IPS-11a (cell line): ENCODE measurements at regions not wholly inside any gene's neighbourhood (a gene's known extent, or its start where the extent isn't known, plus 50 kb on each side); places are given as distances from the start of the nearest gene placed in this dataset.

Experiments used
- H3K4me3 ChIP-seq: one replicate; pipeline ENCODE4 v1.5.1; 2013; ENCODE audit warnings: low read depth, low read length, control low read depth

- H3K4me3 ChIP-seq = no peak overlapping the region
Measured at GRCh38 chr10:131660427-131660826, 240.4 kb upstream of the PPP2R2D start.

- no peak overlapping the region for H3K4me3 ChIP-seq
Measured at GRCh38 chr10:131662851-131663250, 238.0 kb upstream of the PPP2R2D start.

DNA sequence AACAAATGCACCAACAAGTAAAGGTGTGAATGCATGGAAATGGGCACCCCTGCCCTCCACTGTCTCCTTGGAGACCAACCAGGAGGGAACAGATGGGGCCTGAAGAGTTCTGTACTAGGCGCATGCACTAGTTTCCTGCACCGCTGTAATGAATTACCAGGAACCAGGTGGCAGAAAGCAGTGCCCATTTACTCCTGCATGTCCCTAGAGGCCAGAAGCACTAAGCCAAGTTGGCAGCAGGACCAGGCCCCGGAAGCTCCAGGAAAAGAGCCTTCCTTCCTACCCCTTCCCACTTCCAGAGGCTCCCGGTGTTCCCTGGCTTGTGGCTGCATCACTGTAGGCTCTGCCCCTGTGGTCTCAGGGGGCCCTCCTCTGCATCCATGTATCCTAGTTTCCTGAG is 237.5 kb upstream of the PPP2R2D start:
- no peak overlapping the region for H3K4me3 ChIP-seq

DNA sequence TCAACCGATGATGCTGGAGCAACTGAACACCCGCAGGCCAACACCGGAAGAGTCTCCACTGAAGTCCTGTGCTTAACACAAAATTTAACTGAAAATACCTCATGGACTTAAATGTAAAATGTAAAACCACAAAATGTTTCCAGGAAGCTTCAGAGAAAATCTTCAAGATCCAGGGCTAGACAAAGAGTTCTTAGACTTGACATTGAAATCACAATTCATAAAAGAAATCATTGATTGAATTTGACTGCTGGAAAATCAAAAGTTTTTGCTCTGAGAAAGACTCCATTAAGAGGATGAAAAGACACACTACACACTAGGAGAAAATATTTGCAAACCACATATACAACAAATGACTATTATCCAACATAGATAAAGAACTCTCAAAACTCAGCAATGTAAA is 234.7 kb upstream of the PPP2R2D start:
- H3K4me3 ChIP-seq = no peak overlapping the region

DNA sequence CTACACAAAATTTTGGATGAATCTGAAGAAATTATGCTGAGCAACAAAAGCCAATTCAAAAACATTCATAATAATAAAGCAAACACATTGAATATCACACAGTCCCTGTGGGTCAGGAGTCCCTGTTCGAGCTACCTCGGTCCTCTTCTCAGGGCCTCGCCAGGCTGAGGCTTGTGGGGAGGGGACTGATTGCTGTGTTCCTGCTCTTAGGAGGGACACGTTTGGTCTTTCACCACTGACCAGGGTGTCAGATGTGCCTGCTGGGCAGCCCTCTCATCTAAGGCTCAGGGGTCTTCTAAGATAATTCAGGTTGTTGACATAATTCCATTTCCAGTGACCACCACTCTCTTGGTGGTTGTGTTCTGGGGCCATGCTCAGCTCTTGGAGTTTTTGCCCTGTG is 233.8 kb upstream of the PPP2R2D start:
- no peak overlapping the region for H3K4me3 ChIP-seq

DNA sequence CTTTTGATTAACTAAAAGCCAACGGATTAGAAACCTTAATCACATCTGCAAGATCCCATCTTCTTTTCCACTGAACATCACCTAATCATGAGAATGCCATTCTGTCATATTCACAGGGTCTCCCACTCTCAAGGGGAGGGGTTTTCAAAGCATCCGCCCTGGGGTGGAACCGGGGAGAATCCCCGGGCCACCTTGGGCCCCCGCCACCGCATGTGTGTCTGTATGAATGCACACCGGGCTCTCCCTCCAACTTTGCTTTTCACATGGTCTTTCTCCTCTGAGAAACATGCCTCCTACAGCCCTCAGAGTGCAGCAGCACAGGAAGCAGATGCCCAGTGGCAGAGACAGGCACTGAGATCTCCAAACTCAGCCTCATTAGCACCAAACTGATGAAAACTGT is 233.2 kb upstream of the PPP2R2D start:
- no peak overlapping the region for H3K4me3 ChIP-seq

DNA sequence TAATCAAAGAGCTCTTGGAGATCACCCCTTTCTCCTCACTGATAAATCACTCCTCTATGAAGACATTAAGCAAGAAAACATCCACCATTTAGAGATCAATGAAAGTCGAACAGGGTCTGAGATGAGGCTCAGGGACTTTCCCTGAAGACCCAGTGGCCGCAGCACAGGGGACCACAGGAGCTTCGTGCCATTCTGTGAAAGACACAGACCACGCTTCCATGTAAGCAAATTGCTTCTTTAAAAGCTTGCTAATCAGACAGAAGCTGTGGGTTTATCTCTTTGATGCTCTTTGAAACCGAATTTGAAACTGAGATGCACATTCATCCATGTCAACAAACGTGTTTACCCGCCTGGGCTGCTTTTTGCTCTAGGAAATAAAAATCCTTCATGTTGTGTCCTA is 231.9 kb upstream of the PPP2R2D start:
- H3K4me3 ChIP-seq = no peak overlapping the region

- H3K4me3 ChIP-seq = no peak overlapping the region
Measured at GRCh38 chr10:131669838-131670237, 231.0 kb upstream of the PPP2R2D start.

DNA sequence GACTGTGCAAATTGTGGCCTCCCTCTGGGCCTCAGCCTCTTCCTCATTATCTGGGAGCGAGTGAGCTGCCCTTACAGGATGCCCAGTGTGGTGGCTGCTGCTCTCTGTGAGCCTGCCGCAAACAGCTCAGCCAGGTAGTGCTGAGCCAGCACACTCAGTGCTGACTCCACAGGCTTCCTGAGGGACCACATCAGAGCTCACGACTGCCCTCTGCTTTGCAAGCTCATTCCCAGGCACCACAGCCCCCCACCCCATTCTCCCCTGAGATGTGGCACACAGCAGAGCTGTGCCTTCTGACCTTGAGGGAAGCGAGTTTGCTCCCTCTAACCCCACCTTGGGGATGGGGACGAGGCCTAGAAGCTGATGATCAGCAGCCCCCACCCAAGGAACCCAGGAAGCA is 230.5 kb upstream of the PPP2R2D start:
- no peak overlapping the region for H3K4me3 ChIP-seq

DNA sequence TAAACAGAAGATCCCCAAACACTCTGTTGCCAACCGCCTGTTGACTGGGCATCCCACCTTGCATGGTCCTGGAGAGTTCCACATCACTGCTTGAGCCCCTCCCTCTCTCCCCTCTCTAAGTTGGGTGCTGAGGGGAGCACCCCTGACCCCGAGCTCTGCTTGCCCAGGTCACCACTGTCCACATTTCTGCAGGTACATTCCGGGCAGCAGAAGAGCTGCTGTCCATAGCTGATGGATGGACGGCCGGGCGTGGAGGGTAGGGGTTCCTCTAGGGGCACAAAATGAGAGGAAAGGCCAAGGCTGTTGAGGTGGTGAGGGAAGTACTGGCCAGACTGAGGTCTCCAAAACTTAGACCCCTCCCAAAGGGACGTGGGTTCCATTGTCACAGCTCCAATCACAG is 227.4 kb upstream of the PPP2R2D start:
- no peak overlapping the region for H3K4me3 ChIP-seq

- H3K4me3 ChIP-seq = no peak overlapping the region
Measured at GRCh38 chr10:131674130-131674529, 226.7 kb upstream of the PPP2R2D start.

DNA sequence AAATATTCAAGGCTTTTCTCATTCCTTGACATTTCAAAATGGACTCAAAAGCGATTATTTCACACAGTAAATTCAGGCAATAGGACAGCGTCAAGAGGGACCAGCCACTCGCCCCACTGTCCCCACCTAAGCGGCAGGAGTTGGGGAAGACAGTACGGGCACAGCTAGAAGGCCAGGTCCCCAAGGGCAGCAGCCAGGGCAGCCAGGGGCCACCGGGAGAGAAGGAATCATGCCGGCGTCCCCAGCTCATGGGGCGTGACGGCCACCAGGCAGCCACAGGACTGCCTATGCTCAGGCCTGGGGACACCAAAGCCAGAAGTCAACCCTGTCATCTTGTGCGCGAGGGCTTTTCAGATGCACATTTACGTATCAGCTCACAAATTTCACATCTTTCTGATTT is 225.7 kb upstream of the PPP2R2D start:
- H3K4me3 ChIP-seq = no peak overlapping the region

DNA sequence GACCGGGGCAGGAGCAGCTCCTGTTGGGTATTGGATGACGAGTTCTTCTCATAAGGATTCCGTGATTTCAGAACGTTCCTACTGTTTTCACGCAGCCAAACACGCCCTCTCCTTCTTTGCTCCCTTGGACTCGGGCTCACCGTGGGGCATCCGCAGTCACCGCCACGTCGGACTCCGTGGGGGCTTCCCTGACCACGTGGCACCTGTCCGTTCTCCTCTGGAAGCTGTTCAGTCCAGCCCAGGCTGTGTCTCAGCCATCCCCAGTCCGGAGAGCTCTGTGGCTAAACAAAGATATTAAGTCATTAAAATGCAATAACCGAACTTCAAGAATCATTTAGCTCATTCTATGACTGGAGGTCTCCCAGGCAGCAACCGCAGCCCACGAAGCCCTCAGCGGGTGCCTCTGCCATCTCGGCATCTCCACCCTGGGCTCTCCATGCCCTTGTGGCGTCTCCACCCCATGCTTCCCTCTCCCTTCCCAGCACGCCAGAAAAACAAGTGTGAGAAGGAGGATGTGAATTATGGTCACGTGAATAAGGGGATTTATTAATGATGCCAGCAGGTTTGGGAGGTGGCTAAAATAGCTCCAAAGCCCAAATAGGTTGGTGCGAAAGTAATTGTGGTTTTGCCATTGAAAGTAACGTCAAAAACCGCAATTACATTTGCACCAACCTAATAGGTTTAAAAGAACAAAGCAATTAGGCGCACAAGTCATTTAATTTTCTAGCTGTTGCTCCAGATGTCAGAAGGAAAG is 224.6 kb upstream of the PPP2R2D start:
- no peak overlapping the region for H3K4me3 ChIP-seq

DNA sequence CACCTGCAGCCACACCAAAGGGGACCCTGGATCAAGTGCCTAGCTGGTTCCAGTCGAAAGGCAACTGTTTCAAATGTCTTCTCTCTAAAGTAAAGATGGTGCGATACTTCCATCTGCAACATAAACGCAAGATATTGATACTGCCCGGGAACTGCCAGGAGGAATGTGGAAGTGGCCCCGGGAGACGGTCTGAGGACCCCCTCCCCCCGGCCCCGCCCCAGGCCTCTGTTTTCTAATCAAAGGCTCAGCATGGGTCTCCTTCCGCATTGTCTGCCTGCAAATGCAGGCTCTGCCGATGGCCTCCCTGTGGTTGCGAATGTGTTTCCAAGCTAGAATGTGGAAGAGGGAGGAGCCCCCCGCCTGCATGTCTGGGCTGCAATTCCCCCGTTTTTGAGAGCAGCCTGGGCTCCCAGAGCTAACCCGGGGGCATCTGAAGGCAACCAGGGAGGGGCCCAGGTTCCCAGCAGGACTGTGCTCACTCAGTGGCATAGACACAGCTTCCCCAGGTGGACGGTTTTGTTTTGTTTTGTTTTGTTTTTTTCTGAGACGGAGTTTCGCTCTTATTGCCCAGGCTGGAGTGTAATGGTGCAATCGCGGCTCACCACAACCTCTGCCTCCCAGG is 223.9 kb upstream of the PPP2R2D start:
- no peak overlapping the region for H3K4me3 ChIP-seq

DNA sequence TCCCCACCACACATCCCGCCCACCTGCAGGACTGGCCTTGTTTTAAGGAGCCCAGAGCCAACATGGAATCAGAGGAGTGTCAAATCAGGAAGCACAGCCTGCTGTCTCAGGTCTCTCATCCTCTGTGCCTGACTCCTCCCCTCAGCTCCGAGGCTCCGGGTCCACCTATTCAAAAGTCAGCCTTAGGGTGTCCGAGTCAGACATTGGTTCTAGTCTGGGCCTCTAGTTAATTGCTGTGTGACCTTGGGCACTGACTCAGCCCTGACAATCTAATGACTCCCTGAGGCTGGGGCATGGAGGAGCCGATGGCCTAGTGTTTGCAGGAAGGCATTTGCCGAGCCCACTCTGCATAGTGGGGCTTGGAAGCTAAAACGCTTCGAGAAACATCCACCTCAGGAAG is 223.1 kb upstream of the PPP2R2D start:
- H3K4me3 ChIP-seq = no peak overlapping the region

- no peak overlapping the region for H3K4me3 ChIP-seq
Measured at GRCh38 chr10:131678171-131678570, 222.6 kb upstream of the PPP2R2D start.

DNA sequence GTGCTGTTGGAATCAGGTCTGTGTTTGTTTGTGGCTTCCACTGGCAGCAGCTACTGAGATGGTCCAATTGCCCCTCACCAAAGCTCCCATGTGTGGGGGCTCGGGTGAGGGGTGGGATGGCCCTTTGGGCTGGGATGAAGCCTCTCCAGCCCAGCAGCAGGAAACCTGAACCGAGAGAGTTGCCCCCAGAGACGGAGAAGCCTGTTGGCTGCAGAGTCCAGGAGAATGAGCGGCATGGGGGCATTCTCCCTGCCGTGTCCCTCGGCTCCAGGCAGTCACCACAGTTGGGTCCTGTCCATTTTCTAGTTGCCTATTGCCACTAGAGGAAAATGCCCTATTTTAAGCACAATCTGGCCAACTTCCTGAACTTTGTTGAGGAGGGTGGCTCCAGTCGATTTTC is 222.2 kb upstream of the PPP2R2D start:
- no peak overlapping the region for H3K4me3 ChIP-seq

DNA sequence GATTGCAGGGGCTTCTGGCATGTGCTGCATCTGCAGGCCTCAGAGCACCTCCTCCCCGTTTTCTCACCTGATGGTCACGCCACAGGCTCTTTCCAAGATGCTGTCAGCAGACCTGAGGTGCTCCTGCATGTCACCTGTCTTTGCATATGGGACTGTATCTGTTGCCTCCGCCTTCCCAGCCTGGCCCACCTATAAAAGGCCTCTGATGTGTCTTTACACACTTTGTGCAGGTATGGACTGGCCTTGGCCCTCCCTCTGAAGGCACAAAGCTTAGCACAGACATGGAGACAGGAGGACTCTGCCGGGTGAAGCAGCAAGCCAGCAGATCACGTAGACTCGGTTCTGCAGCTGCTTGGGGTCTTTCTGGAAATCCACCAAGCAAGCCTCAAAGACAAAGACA is 220.9 kb upstream of the PPP2R2D start:
- H3K4me3 ChIP-seq = no peak overlapping the region

GRCh38 chr10:131681122-131681521 is 219.7 kb upstream of the PPP2R2D start:
- no peak overlapping the region for H3K4me3 ChIP-seq

- H3K4me3 ChIP-seq = no peak overlapping the region
Measured at GRCh38 chr10:131681656-131682055, 219.2 kb upstream of the PPP2R2D start.

DNA sequence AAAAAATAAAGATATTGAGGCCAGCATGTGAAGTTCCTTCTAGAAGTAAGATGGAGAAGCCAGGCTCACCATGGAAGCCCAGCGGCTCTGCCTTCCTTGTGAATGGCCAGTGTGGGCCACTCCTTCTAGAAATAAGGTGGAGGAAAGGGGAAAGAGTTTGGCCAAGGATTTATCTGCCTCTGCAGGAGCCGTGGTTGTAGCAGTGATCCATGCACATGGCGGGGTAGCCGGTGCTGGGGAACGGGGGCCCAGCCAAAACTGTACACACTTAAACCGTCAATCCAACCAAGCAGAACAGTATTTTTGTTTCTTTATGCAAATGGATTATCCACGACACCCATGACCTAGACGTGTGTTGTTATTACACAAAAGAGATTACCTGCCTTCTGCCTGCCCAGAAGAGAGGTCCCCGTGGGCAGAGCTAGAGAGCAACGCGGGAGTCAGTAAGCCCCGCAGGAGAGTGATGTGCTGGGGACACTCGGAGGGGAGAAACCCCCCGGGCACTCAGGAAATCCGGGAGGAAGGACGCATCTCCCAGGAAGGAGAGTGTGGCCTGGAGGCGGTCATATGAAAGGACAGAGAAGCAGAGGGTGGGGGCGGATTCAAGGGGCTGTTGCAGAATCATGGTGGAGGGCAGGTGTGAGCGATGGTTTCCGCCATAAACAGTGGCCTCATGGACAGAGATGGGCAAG is 218.4 kb upstream of the PPP2R2D start:
- H3K4me3 ChIP-seq = no peak overlapping the region

DNA sequence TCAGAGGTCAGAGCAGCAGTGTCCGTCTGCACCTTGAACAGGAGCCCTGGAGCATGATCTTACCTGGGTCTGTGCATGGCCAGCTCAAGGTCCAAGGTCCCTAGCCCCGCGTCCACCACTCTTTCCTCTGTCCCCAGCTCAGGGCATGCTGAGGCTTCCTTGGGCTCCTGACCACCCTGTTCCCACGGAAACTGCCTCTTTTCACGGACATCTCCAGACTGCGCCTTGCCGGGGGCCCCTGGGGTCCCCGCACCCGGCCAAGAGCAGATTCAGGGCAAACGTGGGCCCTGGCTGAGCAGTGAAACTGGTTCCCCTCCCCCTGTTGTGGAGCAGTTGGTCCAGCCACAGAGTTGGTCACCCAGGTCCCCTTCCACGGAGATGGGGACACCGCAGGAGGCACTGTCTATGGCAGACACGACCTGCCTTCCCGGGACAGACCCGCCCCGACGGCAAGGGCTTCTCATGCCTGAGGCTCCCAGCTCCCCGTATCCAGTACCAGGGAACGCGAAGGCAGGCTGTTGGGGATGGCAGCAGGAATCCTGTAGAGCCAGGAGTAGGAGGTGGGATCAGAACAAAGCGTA is 217.4 kb upstream of the PPP2R2D start:
- H3K4me3 ChIP-seq = no peak overlapping the region
